Fibroblast of lung (primary cell): ENCODE measurements at regions not wholly inside any gene's neighbourhood (a gene's known extent, or its start where the extent isn't known, plus 50 kb on each side); places are given as distances from the start of the nearest gene placed in this dataset.

Experiments
- CTCF ChIP-seq, 2 donors: IDR thresholded peaks in 1 of 2; conservative IDR thresholded peaks in 1 of 2; 1 replicate in 1 of 2; 2 replicates in 1 of 2; pipeline ENCODE4 v1.5.1; 2011 to 2012; ENCODE audit warnings: low read length in 2 of 2, control low read depth in 1 of 2, inconsistent platforms in 1 of 2, low read depth in 1 of 2, mild to moderate bottlenecking in 1 of 2
- EZH2 ChIP-seq: IDR thresholded peaks from 2 replicates; pipeline ENCODE4 v1.5.1; 2012; ENCODE audit warnings: low read length, control low read depth, mild to moderate bottlenecking; ENCODE audit errors: missing control alignments

- TF ChIP-seq CTCF (conservative IDR thresholded peaks at IDR 0.05 in 1 of 2, IDR thresholded peaks at IDR 0.05 in 1 of 2; ENCODE audit: low read depth in 1 of 2, low read length in 2 of 2) = no peak
- no peak for TF ChIP-seq EZH2
Measured at GRCh38 chr5:2333291-2333690, 418.2 kb downstream of the IRX2 start.
